ENCODE measurements at regions not wholly inside any gene's neighbourhood (a gene's known extent, or its start where the extent isn't known, plus 50 kb on each side); places are given as distances from the start of the nearest gene placed in this dataset.

DNA sequence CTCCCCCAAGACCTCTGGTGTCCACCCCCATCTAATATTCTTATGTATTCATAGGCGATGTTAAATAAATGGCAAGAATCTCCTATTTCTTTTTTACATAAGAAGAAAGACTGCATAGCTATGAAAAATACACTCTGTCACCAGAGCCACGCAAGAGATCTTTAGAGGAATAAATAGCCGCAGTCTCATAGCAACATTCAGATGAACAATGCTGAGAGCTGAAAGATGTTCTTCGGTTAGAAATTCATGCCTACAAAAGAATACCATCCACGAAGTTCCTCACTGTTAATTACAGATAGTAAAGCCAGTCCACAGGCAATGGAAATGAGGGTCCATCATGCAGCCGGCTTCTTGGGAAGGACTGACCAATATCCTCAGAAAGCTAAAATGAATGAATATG is 76.0 kb upstream of the SOD1 start:
- Mint-ChIP-seq H3K4me3 (no peak overlapping the region), H3K36me3 (ENCODE audit: low read depth) (no peaks in the 10 kb centered on the region), H3K27ac (no peak overlapping the region)

DNA sequence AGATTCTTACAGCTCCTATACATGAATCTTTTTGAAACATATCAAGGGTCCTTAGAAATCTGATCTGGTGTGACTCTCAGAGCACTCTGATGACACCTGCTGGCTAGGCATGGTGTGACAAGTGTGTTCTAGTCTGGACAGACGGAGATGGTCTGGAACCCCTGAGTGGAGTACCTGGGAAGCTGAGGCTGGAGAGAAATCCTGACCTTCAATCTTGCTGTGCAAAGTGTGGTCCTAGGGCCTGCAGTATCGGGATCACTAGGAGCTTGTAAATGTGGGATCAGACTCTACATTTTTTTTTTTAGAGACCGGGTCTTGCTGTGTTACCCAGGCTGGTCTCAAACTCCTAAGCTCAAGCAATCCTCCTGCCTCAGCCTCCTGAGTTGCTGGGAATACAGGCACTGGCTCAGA is 78.6 kb upstream of the SOD1 start:
- no peaks in the 10 kb centered on the region for H3K36me3 Mint-ChIP-seq (ENCODE audit: low read depth)
- H3K4me1 Mint-ChIP-seq (ENCODE audit: low read depth) = peaks cover 4% of the 10 kb centered on the region
- H3K27ac Mint-ChIP-seq = no peak overlapping the region
- H3K27me3 Mint-ChIP-seq = peaks cover 4% of the 10 kb centered on the region
- no peak overlapping the region for H3K4me3 Mint-ChIP-seq
- H3K9me3 Mint-ChIP-seq = no peaks in the 10 kb centered on the region

More for the DNA sequence above, 76.0 kb upstream of the SOD1 start:
- H3K27me3 Mint-ChIP-seq = no peaks in the 10 kb centered on the region
- no peaks in the 10 kb centered on the region for H3K9me3 Mint-ChIP-seq
- H3K4me1 Mint-ChIP-seq (ENCODE audit: low read depth) = no peaks in the 10 kb centered on the region

- no peak overlapping the region for H3K4me3 Mint-ChIP-seq
- H3K9me3 Mint-ChIP-seq = no peaks in the 10 kb centered on the region
- no peaks in the 10 kb centered on the region for H3K36me3 Mint-ChIP-seq (ENCODE audit: low read depth)
- peaks cover 4% of the 10 kb centered on the region for H3K27me3 Mint-ChIP-seq
- peaks cover 4% of the 10 kb centered on the region for H3K4me1 Mint-ChIP-seq (ENCODE audit: low read depth)
- peak overlapping the region; percentile 32 for H3K27ac Mint-ChIP-seq
Measured at GRCh38 chr21:31577271-31577670, 82.2 kb upstream of the SOD1 start.

DNA sequence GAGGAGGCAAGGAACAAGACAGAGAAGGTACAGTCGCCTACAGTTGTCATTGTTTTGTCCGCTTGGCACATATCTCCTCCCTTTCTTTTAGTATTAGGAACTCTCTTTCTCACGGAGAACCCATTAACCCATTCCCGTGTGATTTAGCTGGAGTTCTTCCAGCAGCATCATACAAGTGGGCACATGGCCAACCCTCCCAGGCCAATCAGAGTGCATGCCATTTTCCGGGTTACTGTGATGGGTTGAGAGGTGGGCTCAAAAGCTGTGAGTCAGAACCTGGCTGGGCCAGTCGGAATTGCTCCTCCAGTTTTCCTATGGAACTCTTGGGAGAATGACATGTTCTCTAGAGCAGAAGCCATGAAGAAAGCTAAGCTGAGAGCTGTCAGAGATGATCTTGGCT is 83.1 kb upstream of the SOD1 start:
- Mint-ChIP-seq H3K27me3 (peaks cover 4% of the 10 kb centered on the region), H3K27ac (no peak overlapping the region), H3K4me1 (ENCODE audit: low read depth) (peaks cover 4% of the 10 kb centered on the region), H3K36me3 (ENCODE audit: low read depth) (no peaks in the 10 kb centered on the region), H3K4me3 (no peak overlapping the region), H3K9me3 (no peaks in the 10 kb centered on the region)

GRCh38 chr21:31573217-31573616 is 86.3 kb upstream of the SOD1 start:
- Mint-ChIP-seq H3K27me3 (peaks cover 4% of the 10 kb centered on the region), H3K36me3 (ENCODE audit: low read depth) (no peaks in the 10 kb centered on the region), H3K4me1 (ENCODE audit: low read depth) (peaks cover 4% of the 10 kb centered on the region)

GRCh38 chr21:31571879-31572278 is 87.6 kb upstream of the SOD1 start:
- Mint-ChIP-seq H3K4me1 (ENCODE audit: low read depth) (peaks cover 2% of the 10 kb centered on the region), H3K36me3 (ENCODE audit: low read depth) (no peaks in the 10 kb centered on the region), H3K9me3 (no peaks in the 10 kb centered on the region), H3K27me3 (no peaks in the 10 kb centered on the region), H3K27ac (no peak overlapping the region), H3K4me3 (no peak overlapping the region)

More at GRCh38 chr21:31573217-31573616, 86.3 kb upstream of the SOD1 start:
- H3K9me3 Mint-ChIP-seq = no peaks in the 10 kb centered on the region
- H3K27ac Mint-ChIP-seq = no peak overlapping the region
- H3K4me3 Mint-ChIP-seq = no peak overlapping the region

DNA sequence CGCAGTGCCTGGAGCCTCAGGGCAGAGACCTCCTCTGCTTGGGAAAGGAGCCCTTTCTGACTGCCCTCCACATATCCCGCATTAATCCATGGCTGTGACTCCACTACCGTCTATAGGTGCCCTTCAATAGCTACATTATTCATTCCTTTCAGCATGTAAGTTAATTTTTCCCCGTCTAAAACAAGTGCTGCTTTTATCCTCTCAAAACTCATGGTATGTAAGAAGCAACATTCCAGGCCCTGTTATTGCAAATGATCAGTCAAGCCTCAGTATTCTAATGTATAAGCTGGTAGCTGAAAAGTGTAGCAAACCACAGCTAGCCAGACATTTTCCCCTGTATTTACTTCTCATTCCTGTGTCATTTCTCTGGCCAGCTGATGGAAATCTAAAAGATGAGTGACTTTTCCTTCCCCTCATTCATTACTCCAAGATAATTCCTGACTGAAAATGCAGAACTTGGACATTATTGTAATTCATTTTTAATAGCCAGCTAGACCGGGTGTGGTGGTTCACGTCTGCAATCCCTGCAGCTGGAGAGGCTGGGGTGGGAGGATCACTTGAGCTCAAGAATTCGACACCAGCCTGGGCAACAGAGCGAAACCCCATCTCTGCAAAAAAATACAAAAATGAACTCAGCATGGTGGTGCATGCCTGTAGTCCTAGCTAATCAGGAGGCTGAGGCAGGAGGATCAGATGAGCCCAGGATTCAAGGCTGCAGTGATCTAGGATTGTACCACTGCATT is 88.5 kb upstream of the SOD1 start:
- Mint-ChIP-seq H3K27ac (no peak overlapping the region), H3K36me3 (ENCODE audit: low read depth) (no peaks in the 10 kb centered on the region), H3K4me3 (no peak overlapping the region), H3K27me3 (no peaks in the 10 kb centered on the region), H3K9me3 (no peaks in the 10 kb centered on the region), H3K4me1 (ENCODE audit: low read depth) (no peaks in the 10 kb centered on the region)

DNA sequence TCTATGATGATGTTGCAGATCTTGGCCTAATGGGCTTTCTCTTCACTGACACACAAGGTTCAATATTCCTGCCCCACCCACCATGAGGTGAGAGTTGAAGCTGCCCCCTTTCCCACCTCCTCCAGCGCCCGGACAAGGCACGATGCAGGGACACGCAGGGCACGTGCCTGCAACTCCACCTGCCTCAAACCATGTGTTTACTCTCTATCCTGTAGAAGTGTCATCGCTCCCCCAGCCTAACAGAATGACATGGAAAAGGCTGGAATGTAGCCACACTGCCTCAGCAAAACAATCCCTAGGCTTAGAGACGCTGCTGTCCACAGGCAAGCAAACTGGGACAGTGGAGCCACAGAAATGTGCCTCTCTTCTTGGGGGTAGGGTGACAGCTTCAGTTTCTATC is 92.9 kb upstream of the SOD1 start:
- H3K27me3 Mint-ChIP-seq = no peaks in the 10 kb centered on the region
- H3K9me3 Mint-ChIP-seq = no peaks in the 10 kb centered on the region
- H3K4me3 Mint-ChIP-seq = no peak overlapping the region
- no peak overlapping the region for H3K27ac Mint-ChIP-seq
- H3K4me1 Mint-ChIP-seq (ENCODE audit: low read depth) = no peaks in the 10 kb centered on the region
- no peaks in the 10 kb centered on the region for H3K36me3 Mint-ChIP-seq (ENCODE audit: low read depth)

DNA sequence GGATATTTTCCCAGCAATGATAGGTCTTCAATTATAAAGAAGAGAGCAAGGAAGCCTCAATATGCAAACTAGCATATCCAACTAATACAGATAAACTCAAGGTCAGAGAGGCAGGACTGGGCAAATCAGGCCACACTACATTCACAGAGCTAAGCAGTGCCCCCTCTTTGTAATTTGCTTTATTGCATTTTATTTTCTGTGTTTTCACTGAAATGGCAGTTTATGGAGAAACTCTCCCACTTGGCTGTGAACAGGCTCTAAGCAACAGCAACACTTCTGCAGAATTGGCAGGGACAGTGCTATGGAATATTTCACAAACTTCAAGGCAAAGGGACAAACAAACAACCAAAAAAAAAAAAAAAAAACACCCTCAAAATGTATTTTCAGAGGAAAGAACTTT is 93.4 kb upstream of the SOD1 start:
- H3K4me3 Mint-ChIP-seq = no peak overlapping the region
- H3K4me1 Mint-ChIP-seq (ENCODE audit: low read depth) = no peaks in the 10 kb centered on the region
- no peaks in the 10 kb centered on the region for H3K27me3 Mint-ChIP-seq
- no peak overlapping the region for H3K27ac Mint-ChIP-seq
- no peaks in the 10 kb centered on the region for H3K9me3 Mint-ChIP-seq
- no peaks in the 10 kb centered on the region for H3K36me3 Mint-ChIP-seq (ENCODE audit: low read depth)

DNA sequence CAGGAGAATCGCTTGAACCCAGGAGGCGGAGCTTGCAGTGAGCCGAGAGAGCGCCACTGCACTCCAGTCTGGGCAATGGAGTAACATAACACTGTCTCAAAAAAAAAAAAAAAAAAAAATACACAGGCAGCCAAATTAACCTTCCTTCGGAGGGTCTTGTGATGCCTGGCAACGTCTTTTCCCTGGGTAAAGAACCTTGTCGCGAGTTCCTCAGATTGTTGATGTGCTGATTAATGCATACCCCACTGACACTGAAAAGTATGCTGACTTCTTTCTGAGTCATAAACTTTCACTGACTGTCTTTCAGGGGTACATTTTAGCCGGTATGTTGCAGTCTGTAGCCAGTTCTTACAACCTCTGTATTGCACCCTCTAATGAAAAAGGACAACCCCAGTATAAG is 95.1 kb upstream of the SOD1 start:
- Mint-ChIP-seq H3K36me3 (ENCODE audit: low read depth) (no peaks in the 10 kb centered on the region), H3K27ac (no peak overlapping the region), H3K4me1 (ENCODE audit: low read depth) (peaks cover 12% of the 10 kb centered on the region), H3K27me3 (no peaks in the 10 kb centered on the region), H3K9me3 (no peaks in the 10 kb centered on the region), H3K4me3 (no peak overlapping the region)

DNA sequence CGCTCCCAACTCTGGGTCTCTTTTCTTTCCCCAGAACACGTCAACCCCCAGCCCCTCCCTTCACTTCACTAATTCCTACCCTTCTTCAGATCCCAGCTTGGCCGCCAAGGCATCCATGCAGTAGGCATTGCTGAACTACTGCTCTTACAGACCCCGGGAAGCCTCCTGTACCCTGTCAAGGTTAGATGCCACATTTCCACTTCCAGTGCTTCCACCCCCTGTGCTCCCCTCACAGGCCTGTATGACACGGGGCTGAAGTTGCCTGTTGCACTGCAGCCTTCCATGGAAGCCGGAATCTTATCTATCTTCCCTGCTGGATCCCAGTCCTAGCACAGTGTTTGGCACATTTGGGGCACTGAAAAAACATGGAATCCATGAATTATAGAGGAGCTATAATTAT is 99.0 kb upstream of the SOD1 start:
- Mint-ChIP-seq H3K36me3 (ENCODE audit: low read depth) (no peaks in the 10 kb centered on the region), H3K9me3 (no peaks in the 10 kb centered on the region), H3K27ac (peak overlapping the region; percentile 86), H3K4me3 (peak overlapping the region; percentile 94), H3K27me3 (peaks cover 21% of the 10 kb centered on the region), H3K4me1 (ENCODE audit: low read depth) (peaks cover 31% of the 10 kb centered on the region)

DNA sequence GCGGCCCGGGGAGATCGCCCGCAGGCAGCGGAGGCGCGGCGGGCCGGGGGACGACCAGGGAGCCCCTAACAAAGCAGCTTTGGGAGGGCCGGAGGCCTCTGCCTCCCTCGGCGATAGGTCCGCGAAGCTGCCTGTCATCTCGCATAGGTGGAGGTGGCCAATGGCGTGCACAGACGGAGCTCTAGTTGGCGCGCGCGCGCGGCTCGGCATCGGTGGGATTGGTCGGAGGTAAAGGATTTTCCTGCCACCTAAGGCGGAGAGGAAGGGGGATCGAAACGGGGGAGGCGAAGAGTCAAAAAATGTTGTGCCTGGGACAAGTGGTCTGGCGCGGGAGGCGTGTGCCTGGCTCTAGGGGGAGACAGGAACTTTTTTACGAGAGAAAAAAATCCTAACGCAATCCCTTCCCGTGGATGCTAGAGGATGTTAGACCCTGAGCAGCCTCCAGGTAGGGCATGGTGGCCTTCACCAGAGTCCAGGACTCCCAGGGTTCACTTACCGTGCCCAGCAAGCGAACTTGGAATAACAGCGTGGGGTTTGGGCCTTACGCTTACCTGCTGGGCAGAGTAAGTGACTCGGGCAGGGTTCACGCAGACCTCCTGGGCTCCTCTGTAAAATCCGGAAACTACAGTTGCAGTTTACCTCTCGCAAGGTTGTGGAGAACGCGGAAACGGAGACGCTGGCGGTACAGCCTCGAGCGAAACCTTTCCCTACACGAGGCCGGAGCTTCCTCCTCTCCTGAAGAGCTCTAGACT is 99.9 kb upstream of the SOD1 start:
- Mint-ChIP-seq H3K4me1 (ENCODE audit: low read depth) (peaks cover 41% of the 10 kb centered on the region), H3K4me3 (peak overlapping the region; percentile 94), H3K36me3 (ENCODE audit: low read depth) (no peaks in the 10 kb centered on the region), H3K27ac (peak overlapping the region; percentile 86), H3K9me3 (no peaks in the 10 kb centered on the region), H3K27me3 (peaks cover 21% of the 10 kb centered on the region)

GRCh38 chr21:31558962-31559367 is 100.5 kb upstream of the SOD1 start:
- Mint-ChIP-seq H3K36me3 (ENCODE audit: low read depth) (no peaks in the 10 kb centered on the region), H3K9me3 (no peaks in the 10 kb centered on the region), H3K4me3 (peak overlapping the region; percentile 94), H3K27ac (no peak overlapping the region), H3K4me1 (ENCODE audit: low read depth) (peaks cover 46% of the 10 kb centered on the region), H3K27me3 (peaks cover 21% of the 10 kb centered on the region)

GRCh38 chr21:31558189-31558961 is 101.1 kb upstream of the SOD1 start:
- Mint-ChIP-seq H3K4me1 (ENCODE audit: low read depth) (peaks cover 52% of the 10 kb centered on the region), H3K36me3 (ENCODE audit: low read depth) (no peaks in the 10 kb centered on the region), H3K27me3 (peaks cover 24% of the 10 kb centered on the region), H3K4me3 (peak overlapping the region; percentile 80), H3K27ac (no peak overlapping the region), H3K9me3 (no peaks in the 10 kb centered on the region)
